Endodermal cell (in vitro differentiated cells): ENCODE measurements at regions not wholly inside any gene's neighbourhood (a gene's known extent, or its start where the extent isn't known, plus 50 kb on each side); places are given as distances from the start of the nearest gene placed in this dataset.

ENCODE experiments used
- DNase-seq: peaks from one replicate; pipeline ENCODE4 v3.0.0-alpha.2; 2017
- H3K27ac ChIP-seq: 2 replicates; pipeline ENCODE4 v1.5.1; 2013; ENCODE audit warnings: mild to moderate bottlenecking, low read depth, low read length, moderate library complexity
- H3K27me3 ChIP-seq: 2 replicates; pipeline ENCODE4 v1.6.1; 2013; ENCODE audit warnings: mild to moderate bottlenecking, low read length, moderate library complexity; ENCODE audit not compliant: insufficient read depth, control insufficient read depth, poor library complexity, severe bottlenecking
- H3K36me3 ChIP-seq: 2 replicates; pipeline ENCODE4 v1.7.0; 2013; ENCODE audit warnings: mild to moderate bottlenecking, low read length, moderate library complexity; ENCODE audit not compliant: control insufficient read depth, insufficient read depth
- H3K4me1 ChIP-seq: one replicate; pipeline ENCODE4 v1.7.0; 2013; ENCODE audit warnings: low read length; ENCODE audit not compliant: control insufficient read depth, insufficient read depth
- H3K4me3 ChIP-seq: 2 replicates; pipeline ENCODE4 v1.5.1; 2013; ENCODE audit warnings: mild to moderate bottlenecking, low read length, moderate library complexity
- H3K9ac ChIP-seq: 2 replicates; pipeline ENCODE4 v1.6.1; 2013; ENCODE audit warnings: mild to moderate bottlenecking, low read length, moderate library complexity; ENCODE audit not compliant: poor library complexity, severe bottlenecking; ENCODE audit errors: extremely low read depth
- H3K9me3 ChIP-seq: 2 replicates; pipeline ENCODE4 v1.6.1; 2013; ENCODE audit warnings: mild to moderate bottlenecking, low read length, moderate library complexity; ENCODE audit not compliant: control insufficient read depth
- H3K27ac Mint-ChIP-seq: 2 replicates; pipeline ENCODE4 v1.8.0; 2020; ENCODE audit warnings: mixed read lengths
- H3K27me3 Mint-ChIP-seq: 2 replicates; pipeline ENCODE4 v1.8.0; 2021; ENCODE audit warnings: mild to moderate bottlenecking, mixed read lengths; ENCODE audit not compliant: insufficient read depth
- H3K36me3 Mint-ChIP-seq: 2 replicates; pipeline ENCODE4 v1.8.0; 2020; ENCODE audit warnings: low read depth, mixed read lengths
- H3K4me1 Mint-ChIP-seq: 2 replicates; pipeline ENCODE4 v1.8.0; 2020; ENCODE audit warnings: mixed read lengths
- H3K4me3 Mint-ChIP-seq: 2 replicates; pipeline ENCODE4 v1.8.0; 2020; ENCODE audit warnings: mild to moderate bottlenecking, moderate library complexity, mixed read lengths
- H3K9me3 Mint-ChIP-seq: 2 replicates; pipeline ENCODE4 v1.8.0; 2020; ENCODE audit warnings: mild to moderate bottlenecking, mixed read lengths
- WGBS, 2 experiments: methylation state at CpG; one replicate each; pipeline versions ENCODE4 v1.1.5 to v1.1.7; 2013; ENCODE audit warnings: missing lambda C conversion rate in 2 of 2, mixed read lengths in 1 of 2; ENCODE audit not compliant: insufficient coverage in 1 of 2, insufficient read length in 1 of 2; 5-methylcytosine and 5-hydroxymethylcytosine counted together
- TF ChIP-seq, protein P1 (sequence below): fragments of 200-600 bp; sonication (generic); conservative IDR thresholded peaks from 2 replicates; pipeline ENCODE4 v1.5.0; 2021; ENCODE audit warnings: antibody characterized with exemption, mild to moderate bottlenecking

DNA sequence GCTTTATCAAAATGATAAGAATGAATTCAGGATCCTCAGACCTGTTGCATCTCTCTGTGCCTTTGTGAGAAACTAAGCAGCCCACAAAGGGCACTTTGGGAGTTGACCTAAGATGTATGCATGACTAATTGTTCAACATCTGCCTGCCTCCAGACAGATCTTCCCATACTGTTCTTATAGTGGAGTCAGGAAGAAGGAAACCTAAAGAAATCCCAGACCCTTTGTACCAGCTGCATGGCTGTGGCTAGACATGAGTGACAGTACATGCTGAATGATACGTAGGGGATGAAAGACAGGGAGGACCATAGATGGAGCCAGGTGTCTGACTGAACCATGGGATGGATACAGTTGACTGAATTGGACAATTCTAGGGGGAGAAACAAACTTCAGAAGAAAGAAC is 148.7 kb upstream of the PCGF5 start:
- WGBS, 2 experiments, result 38 to 47% methylated on average over 1 of the region's 1 CpG
- no peaks in the 10 kb centered on the region for H3K36me3 Mint-ChIP-seq
- TF ChIP-seq, protein P1, sequence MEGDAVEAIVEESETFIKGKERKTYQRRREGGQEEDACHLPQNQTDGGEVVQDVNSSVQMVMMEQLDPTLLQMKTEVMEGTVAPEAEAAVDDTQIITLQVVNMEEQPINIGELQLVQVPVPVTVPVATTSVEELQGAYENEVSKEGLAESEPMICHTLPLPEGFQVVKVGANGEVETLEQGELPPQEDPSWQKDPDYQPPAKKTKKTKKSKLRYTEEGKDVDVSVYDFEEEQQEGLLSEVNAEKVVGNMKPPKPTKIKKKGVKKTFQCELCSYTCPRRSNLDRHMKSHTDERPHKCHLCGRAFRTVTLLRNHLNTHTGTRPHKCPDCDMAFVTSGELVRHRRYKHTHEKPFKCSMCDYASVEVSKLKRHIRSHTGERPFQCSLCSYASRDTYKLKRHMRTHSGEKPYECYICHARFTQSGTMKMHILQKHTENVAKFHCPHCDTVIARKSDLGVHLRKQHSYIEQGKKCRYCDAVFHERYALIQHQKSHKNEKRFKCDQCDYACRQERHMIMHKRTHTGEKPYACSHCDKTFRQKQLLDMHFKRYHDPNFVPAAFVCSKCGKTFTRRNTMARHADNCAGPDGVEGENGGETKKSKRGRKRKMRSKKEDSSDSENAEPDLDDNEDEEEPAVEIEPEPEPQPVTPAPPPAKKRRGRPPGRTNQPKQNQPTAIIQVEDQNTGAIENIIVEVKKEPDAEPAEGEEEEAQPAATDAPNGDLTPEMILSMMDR, result no peak
- no peak overlapping the region for H3K4me3 Mint-ChIP-seq
- H3K4me3 ChIP-seq, result no peak overlapping the region
- H3K9me3 ChIP-seq, result no peaks in the 10 kb centered on the region
- H3K4me1 ChIP-seq, result no peaks in the 10 kb centered on the region
- H3K27me3 ChIP-seq, result peaks cover 23% of the 10 kb centered on the region
- peaks cover 43% of the 10 kb centered on the region for H3K27me3 Mint-ChIP-seq
- no peaks in the 10 kb centered on the region for H3K36me3 ChIP-seq
- H3K27ac Mint-ChIP-seq, result no peak overlapping the region
- H3K4me1 Mint-ChIP-seq, result no peaks in the 10 kb centered on the region
- H3K9me3 Mint-ChIP-seq, result peaks cover 5% of the 10 kb centered on the region
- no peak overlapping the region for H3K9ac ChIP-seq
- no peak for DNase-seq
- no peak overlapping the region for H3K27ac ChIP-seq

DNA sequence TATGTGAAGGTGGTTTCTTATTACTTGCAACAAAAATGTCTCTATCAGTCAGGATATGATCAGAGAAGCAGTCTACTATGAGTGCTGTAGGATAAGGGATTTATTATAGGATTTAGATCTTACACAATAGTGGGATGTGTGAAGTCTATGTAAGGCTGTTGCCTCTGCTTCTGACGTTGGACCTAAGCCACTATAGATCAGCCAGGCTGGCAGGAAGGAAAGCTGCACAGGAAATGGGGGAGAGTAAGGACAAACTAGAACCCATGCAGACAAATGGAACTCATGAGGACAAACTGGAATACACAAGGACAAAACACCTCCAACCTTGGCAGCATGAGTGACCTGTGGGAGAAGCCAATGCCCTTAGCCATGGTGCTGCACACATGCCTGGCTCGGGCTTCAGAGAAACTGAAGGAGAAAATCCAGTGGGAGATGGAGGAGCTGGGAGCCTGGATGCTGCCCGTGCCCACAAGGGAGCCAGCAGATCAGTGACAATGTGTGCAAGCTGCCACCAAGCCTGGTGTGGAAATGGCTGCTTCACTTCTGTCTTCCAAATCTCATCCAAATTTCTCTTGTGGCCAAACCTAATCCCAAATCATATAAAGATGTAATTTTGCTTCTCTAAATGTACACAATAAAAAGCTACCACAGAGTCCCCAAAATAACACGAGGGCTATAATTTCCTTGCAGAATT is 147.0 kb upstream of the PCGF5 start:
- H3K27ac ChIP-seq, result no peak overlapping the region
- H3K4me1 Mint-ChIP-seq, result no peaks in the 10 kb centered on the region
- H3K36me3 ChIP-seq, result no peaks in the 10 kb centered on the region
- TF ChIP-seq, protein P1, result no peak
- no peaks in the 10 kb centered on the region for H3K4me1 ChIP-seq
- peaks cover 26% of the 10 kb centered on the region for H3K27me3 ChIP-seq
- H3K9me3 ChIP-seq, result no peaks in the 10 kb centered on the region
- H3K27ac Mint-ChIP-seq, result no peak overlapping the region
- peaks cover 46% of the 10 kb centered on the region for H3K27me3 Mint-ChIP-seq
- H3K9me3 Mint-ChIP-seq, result peaks cover 5% of the 10 kb centered on the region
- no peak overlapping the region for H3K4me3 ChIP-seq
- 89 to 100% methylated on average over 1 to 4 of the region's 4 CpGs for WGBS, 2 experiments
- no peak overlapping the region for H3K9ac ChIP-seq
- DNase-seq, result no peak
- H3K36me3 Mint-ChIP-seq, result no peaks in the 10 kb centered on the region
- H3K4me3 Mint-ChIP-seq, result no peak overlapping the region

DNA sequence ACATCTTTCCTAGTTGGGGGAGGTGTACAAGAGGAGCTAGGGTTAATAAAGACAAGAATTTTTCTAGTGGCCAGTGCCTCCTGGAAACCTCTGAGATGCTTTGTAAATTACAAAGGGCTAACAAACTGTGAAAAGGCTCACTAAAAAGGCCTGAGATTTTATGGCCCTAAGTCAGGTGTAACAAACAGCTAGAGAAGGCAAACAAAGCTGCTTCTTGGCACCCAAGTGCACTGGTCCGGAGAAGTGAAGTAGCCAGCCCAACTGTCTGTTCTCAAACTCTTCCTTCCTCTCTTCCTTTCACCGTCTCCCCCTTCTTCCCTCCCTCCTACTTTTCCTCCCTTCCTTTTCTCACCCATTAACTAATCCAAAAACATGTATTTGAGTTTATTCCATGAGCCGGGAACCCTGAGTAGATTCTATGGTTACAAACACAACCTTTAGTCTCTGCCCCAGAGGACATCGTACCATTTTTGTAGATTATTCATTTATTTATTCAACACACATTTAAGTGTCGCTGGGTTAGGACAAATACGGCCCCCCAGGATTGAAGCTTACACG is 143.4 kb upstream of the PCGF5 start:
- Histone ChIP-seq H3K9ac (no peak overlapping the region), H3K4me3 (no peak overlapping the region), H3K9me3 (no peaks in the 10 kb centered on the region), H3K36me3 (no peaks in the 10 kb centered on the region), H3K4me1 (no peaks in the 10 kb centered on the region), H3K27ac (no peak overlapping the region), H3K27me3 (peaks cover 21% of the 10 kb centered on the region)
- Mint-ChIP-seq H3K36me3 (no peaks in the 10 kb centered on the region), H3K9me3 (peaks cover 5% of the 10 kb centered on the region), H3K4me1 (no peaks in the 10 kb centered on the region), H3K27ac (no peak overlapping the region), H3K27me3 (peaks cover 49% of the 10 kb centered on the region), H3K4me3 (no peak overlapping the region)
- TF ChIP-seq, protein P1, result no peak
- no peak for DNase-seq
- WGBS, 2 experiments, result 89 to 90% methylated on average over 6 to 7 of the region's 7 CpGs
